ENCODE measurements at regions not wholly inside any gene's neighbourhood (a gene's known extent, or its start where the extent isn't known, plus 50 kb on each side); places are given as distances from the start of the nearest gene placed in this dataset.

GRCh38 chr10:2660276-2660675, 407.1 kb upstream of the PFKP start:
- no peak for DNase-seq
- no peak for TF ChIP-seq CTCF (IDR thresholded peaks at IDR 0.05; ENCODE audit: low read depth, low read length, missing control alignments)
- in situ Hi-C loops (cut with HindIII; ENCODE audit: low pct_ligation_motif_present, low sequenced_read_pairs), result no loop called here
- H3K27ac ChIP-seq, result no peak overlapping the region
- H3K27me3 ChIP-seq (replicated peaks), result no peaks in the 10 kb centered on the region
- H3K36me3 ChIP-seq (replicated peaks), result no peaks in the 10 kb centered on the region
- H3K4me3 ChIP-seq (ENCODE audit: low read depth, low read length), result no peak overlapping the region

- no peak for TF ChIP-seq CTCF (IDR thresholded peaks at IDR 0.05; ENCODE audit: low read depth, low read length, missing control alignments)
- no peak for DNase-seq
- in situ Hi-C loops (cut with HindIII; ENCODE audit: low pct_ligation_motif_present, low sequenced_read_pairs), result no loop called here
- Histone ChIP-seq H3K4me3 (ENCODE audit: low read depth, low read length) (no peak overlapping the region), H3K36me3 (replicated peaks) (no peaks in the 10 kb centered on the region), H3K27me3 (replicated peaks) (no peaks in the 10 kb centered on the region), H3K27ac (no peak overlapping the region)
Observed at GRCh38 chr10:2659660-2660209, 407.6 kb upstream of the PFKP start.

GRCh38 chr10:2658780-2659179, 408.6 kb upstream of the PFKP start:
- no peak for TF ChIP-seq CTCF (IDR thresholded peaks at IDR 0.05; ENCODE audit: low read depth, low read length, missing control alignments)
- DNase-seq, result no peak
- in situ Hi-C loops (cut with HindIII; ENCODE audit: low pct_ligation_motif_present, low sequenced_read_pairs), result no loop called here
- no peaks in the 10 kb centered on the region for H3K36me3 ChIP-seq (replicated peaks)
- no peak overlapping the region for H3K4me3 ChIP-seq (ENCODE audit: low read depth, low read length)
- no peak overlapping the region for H3K27ac ChIP-seq
- no peaks in the 10 kb centered on the region for H3K27me3 ChIP-seq (replicated peaks)

- Histone ChIP-seq H3K27me3 (replicated peaks) (no peaks in the 10 kb centered on the region), H3K27ac (no peak overlapping the region), H3K36me3 (replicated peaks) (no peaks in the 10 kb centered on the region), H3K4me3 (ENCODE audit: low read depth, low read length) (no peak overlapping the region)
- TF ChIP-seq CTCF (IDR thresholded peaks at IDR 0.05; ENCODE audit: low read depth, low read length, missing control alignments), result no peak
- in situ Hi-C loops (cut with HindIII; ENCODE audit: low pct_ligation_motif_present, low sequenced_read_pairs), result no loop called here
- no peak for DNase-seq
Observed at GRCh38 chr10:2650328-2650727, 417.0 kb upstream of the PFKP start.

- Histone ChIP-seq H3K36me3 (replicated peaks) (no peaks in the 10 kb centered on the region), H3K4me3 (ENCODE audit: low read depth, low read length) (no peak overlapping the region), H3K27ac (no peak overlapping the region), H3K27me3 (replicated peaks) (no peaks in the 10 kb centered on the region)
- no peak for TF ChIP-seq CTCF (IDR thresholded peaks at IDR 0.05; ENCODE audit: low read depth, low read length, missing control alignments)
- in situ Hi-C loops (cut with HindIII; ENCODE audit: low pct_ligation_motif_present, low sequenced_read_pairs), result no loop called here
- DNase-seq, result no peak
Observed at GRCh38 chr10:2641028-2641427, 426.3 kb upstream of the PFKP start.

- H3K27me3 ChIP-seq (replicated peaks), result no peaks in the 10 kb centered on the region
- no peak for DNase-seq
- H3K27ac ChIP-seq, result no peak overlapping the region
- in situ Hi-C loops (cut with HindIII; ENCODE audit: low pct_ligation_motif_present, low sequenced_read_pairs), result no loop called here
- H3K4me3 ChIP-seq (ENCODE audit: low read depth, low read length), result no peak overlapping the region
- no peaks in the 10 kb centered on the region for H3K36me3 ChIP-seq (replicated peaks)
- TF ChIP-seq CTCF (IDR thresholded peaks at IDR 0.05; ENCODE audit: low read depth, low read length, missing control alignments), result no peak
Observed at GRCh38 chr10:2633630-2634029, 433.7 kb upstream of the PFKP start.

Data from brain microvascular endothelial cell (primary cell).